ENCODE measurements at regions not wholly inside any gene's neighbourhood (a gene's known extent, or its start where the extent isn't known, plus 50 kb on each side); places are given as distances from the start of the nearest gene placed in this dataset.

- H3K4me2 ChIP-seq: no peak overlapping the region
- no peaks in the 10 kb centered on the region for H3K36me3 ChIP-seq (ENCODE audit: insufficient read depth)
- Mint-ChIP-seq H3K27ac (no peak overlapping the region), H3K4me1 (peaks cover 28% of the 10 kb centered on the region), H3K9me3 (no peaks in the 10 kb centered on the region), H3K4me3 (no peak overlapping the region), H3K36me3 (ENCODE audit: low read depth) (no peaks in the 10 kb centered on the region), H3K27me3 (ENCODE audit: insufficient read depth, low read depth, poor library complexity) (peaks cover 4% of the 10 kb centered on the region)
- H3K79me2 ChIP-seq (replicated peaks; ENCODE audit: insufficient read depth): no peaks in the 10 kb centered on the region
- no peak overlapping the region for H3K4me3 ChIP-seq
- H3K27me3 ChIP-seq (ENCODE audit: insufficient read depth): no peaks in the 10 kb centered on the region
- no peak overlapping the region for H2AFZ ChIP-seq
- no peaks in the 10 kb centered on the region for H3F3A ChIP-seq (replicated peaks; ENCODE audit: low read depth)
- H3K9me2 ChIP-seq (ENCODE audit: insufficient read depth): peaks cover 4% of the 10 kb centered on the region; the same call in 1 of the 2 replicates
- no peak for ATAC-seq
- H3K27ac ChIP-seq (ENCODE audit: low read depth): no peak overlapping the region
- peaks cover 23% of the 10 kb centered on the region for H3K4me1 ChIP-seq (ENCODE audit: insufficient read depth)
- no peak for TF ChIP-seq ZNF114 (CRISPR knock-in tag; IDR thresholded peaks at IDR 0.05)
- no peak for TF ChIP-seq STAT1 (IDR thresholded peaks at IDR 0.05; ENCODE audit: unreplicated experiment)
- TF ChIP-seq ETS1 (IDR thresholded peaks at IDR 0.05): no peak
- no peak for TF ChIP-seq EZH2phosphoT487 (IDR thresholded peaks at IDR 0.05; ENCODE audit: unreplicated experiment)
- TF ChIP-seq CREB1 (CRISPR knock-in tag; IDR thresholded peaks at IDR 0.05; ENCODE audit: low read depth): no peak
- no peak for TF ChIP-seq JUNB (IDR thresholded peaks at IDR 0.05; ENCODE audit: unreplicated experiment)
- TF ChIP-seq CTCF (conservative IDR thresholded peaks at IDR 0.05; ENCODE audit: low read depth in 2 of 2): no peak
- TF ChIP-seq ZNF331 (CRISPR knock-in tag; IDR thresholded peaks at IDR 0.05; ENCODE audit: low read depth): no peak
- TF ChIP-seq POLR2AphosphoS5 (IDR thresholded peaks at IDR 0.05; ENCODE audit: low read depth): no peak
- TF ChIP-seq EZH2 (IDR thresholded peaks at IDR 0.05; ENCODE audit: low read depth, unreplicated experiment): no peak
- no peak for TF ChIP-seq ZNF462 (CRISPR knock-in tag; IDR thresholded peaks at IDR 0.05)
- no peak for TF ChIP-seq NANOG (IDR thresholded peaks at IDR 0.05; ENCODE audit: borderline replicate concordance)
- TF ChIP-seq REST (IDR thresholded peaks at IDR 0.05; ENCODE audit: unreplicated experiment): no peak
- H4K20me1 ChIP-seq (replicated peaks; ENCODE audit: insufficient read depth): no peaks in the 10 kb centered on the region
- DNase-seq (ENCODE audit: low spot score): no peak
Observed at GRCh38 chr12:75771023-75771422, 259.6 kb upstream of the KRR1 start.

Measured in GM23338 (cell line).